ENCODE measurements at regions not wholly inside any gene's neighbourhood (a gene's known extent, or its start where the extent isn't known, plus 50 kb on each side); places are given as distances from the start of the nearest gene placed in this dataset.

DNA sequence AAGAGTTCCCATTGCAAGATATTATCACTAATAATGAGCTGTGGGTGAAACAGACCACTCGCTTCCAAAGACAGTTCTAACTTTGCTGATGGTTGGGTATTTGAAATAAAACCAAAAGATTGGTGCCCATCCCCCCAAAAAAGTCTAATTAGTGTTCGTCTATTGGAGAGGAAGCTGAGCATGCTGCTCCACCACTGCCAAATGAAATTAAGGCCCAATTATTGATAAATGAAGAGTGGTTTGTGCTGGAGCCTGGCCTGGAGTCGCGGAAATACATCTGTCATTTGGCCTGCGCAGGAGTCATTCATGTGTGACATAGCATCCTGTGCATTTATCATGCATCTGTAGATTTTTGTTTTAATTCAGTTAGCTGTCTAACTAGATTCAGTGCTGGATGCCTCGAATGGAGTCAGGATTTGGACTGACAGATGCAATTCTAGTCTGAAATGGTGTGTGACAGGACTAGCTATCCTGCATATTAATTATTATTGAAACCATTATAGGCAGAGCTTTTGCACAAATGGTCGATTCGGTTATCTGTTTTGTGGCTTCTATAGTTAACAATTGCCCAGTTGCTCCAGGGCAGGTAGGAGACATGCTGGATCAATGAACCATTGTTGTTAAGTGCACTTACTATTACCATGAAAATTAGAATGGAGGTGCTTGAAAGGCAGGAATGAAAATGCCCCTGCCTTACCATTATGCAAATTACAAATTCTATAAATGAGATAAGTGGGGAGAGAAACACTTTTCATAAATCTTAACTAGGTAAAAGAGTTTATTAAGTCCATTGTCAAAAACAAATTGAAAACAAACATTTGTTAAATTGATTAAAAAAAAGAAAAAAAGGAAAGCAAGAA is 450.4 kb upstream of the TCF4 start:
- TF ChIP-seq ZBTB8A (tag by site-specific recombination; IDR thresholded peaks at IDR 0.05) (no peak), ZNF16 (tag by site-specific recombination; IDR thresholded peaks at IDR 0.05; ENCODE audit: low read depth) (no peak), ZBTB48 (tag by site-specific recombination; IDR thresholded peaks at IDR 0.05) (no peak)
- CTCF ChIA-PET, result no interaction called here
- POLR2A ChIA-PET, result no interaction called here

GRCh38 chr18:56036741-56037140 is 448.7 kb upstream of the TCF4 start:
- no peak for TF ChIP-seq GLI2 (tag by site-specific recombination; IDR thresholded peaks at IDR 0.05; ENCODE audit: borderline replicate concordance, low read depth)
- no peak for TF ChIP-seq INSM2 (tag by site-specific recombination; IDR thresholded peaks at IDR 0.05)
- TF ChIP-seq BCL6B (tag by site-specific recombination; IDR thresholded peaks at IDR 0.05), result no peak
- no peak for TF ChIP-seq ZNF398 (tag by site-specific recombination; IDR thresholded peaks at IDR 0.05)
- TF ChIP-seq GLIS1 (tag by site-specific recombination; IDR thresholded peaks at IDR 0.05), result no peak
- TF ChIP-seq, protein P1, sequence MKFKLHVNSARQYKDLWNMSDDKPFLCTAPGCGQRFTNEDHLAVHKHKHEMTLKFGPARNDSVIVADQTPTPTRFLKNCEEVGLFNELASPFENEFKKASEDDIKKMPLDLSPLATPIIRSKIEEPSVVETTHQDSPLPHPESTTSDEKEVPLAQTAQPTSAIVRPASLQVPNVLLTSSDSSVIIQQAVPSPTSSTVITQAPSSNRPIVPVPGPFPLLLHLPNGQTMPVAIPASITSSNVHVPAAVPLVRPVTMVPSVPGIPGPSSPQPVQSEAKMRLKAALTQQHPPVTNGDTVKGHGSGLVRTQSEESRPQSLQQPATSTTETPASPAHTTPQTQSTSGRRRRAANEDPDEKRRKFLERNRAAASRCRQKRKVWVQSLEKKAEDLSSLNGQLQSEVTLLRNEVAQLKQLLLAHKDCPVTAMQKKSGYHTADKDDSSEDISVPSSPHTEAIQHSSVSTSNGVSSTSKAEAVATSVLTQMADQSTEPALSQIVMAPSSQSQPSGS (tag by site-specific recombination; IDR thresholded peaks at IDR 0.05; ENCODE audit: low read depth), result no peak
- no peak for TF ChIP-seq KLF8 (tag by site-specific recombination; IDR thresholded peaks at IDR 0.05)
- Histone ChIP-seq H3K36me3 (ENCODE audit: control insufficient read depth in 2 of 2, insufficient read depth in 1 of 2, low read length in 2 of 2) (no peaks in the 10 kb centered on the region), H3K27ac (ENCODE audit: extremely low read depth, low read depth, low read length) (no peak overlapping the region), H3K4me3 (ENCODE audit: low read depth, low read length) (no peak overlapping the region), H3K4me1 (ENCODE audit: control insufficient read depth, insufficient read depth, low read length) (no peaks in the 10 kb centered on the region), H3K9me3 (ENCODE audit: control insufficient read depth, insufficient read depth, low read depth, low read length) (no peaks in the 10 kb centered on the region)
- ChIA-PET POLR2A (no interaction called here), CTCF (no interaction called here)

More for the DNA sequence above, 450.4 kb upstream of the TCF4 start:
- Histone ChIP-seq H3K4me3 (ENCODE audit: low read depth, low read length) (no peak overlapping the region), H3K36me3 (ENCODE audit: control insufficient read depth in 2 of 2, insufficient read depth in 1 of 2, low read length in 2 of 2) (no peaks in the 10 kb centered on the region), H3K4me1 (ENCODE audit: control insufficient read depth, insufficient read depth, low read length) (no peaks in the 10 kb centered on the region), H3K27ac (ENCODE audit: extremely low read depth, low read depth, low read length) (no peak overlapping the region), H3K9me3 (ENCODE audit: control insufficient read depth, insufficient read depth, low read depth, low read length) (no peaks in the 10 kb centered on the region)

- POLR2A ChIA-PET, result no interaction called here
- Histone ChIP-seq H3K4me3 (ENCODE audit: low read depth, low read length) (no peak overlapping the region), H3K4me1 (ENCODE audit: control insufficient read depth, insufficient read depth, low read length) (no peaks in the 10 kb centered on the region), H3K36me3 (ENCODE audit: control insufficient read depth in 2 of 2, insufficient read depth in 1 of 2, low read length in 2 of 2) (no peaks in the 10 kb centered on the region), H3K9me3 (ENCODE audit: control insufficient read depth, insufficient read depth, low read depth, low read length) (no peaks in the 10 kb centered on the region), H3K27ac (ENCODE audit: extremely low read depth, low read depth, low read length) (no peak overlapping the region)
- CTCF ChIA-PET, result no interaction called here
- no peak for TF ChIP-seq GLI4 (tag by site-specific recombination; IDR thresholded peaks at IDR 0.05)
- no peak for TF ChIP-seq ZNF777 (tag by site-specific recombination; IDR thresholded peaks at IDR 0.05; ENCODE audit: borderline replicate concordance)
- TF ChIP-seq ZNF354C (tag by site-specific recombination; IDR thresholded peaks at IDR 0.05; ENCODE audit: borderline replicate concordance, low read depth), result no peak
- no peak for TF ChIP-seq ZNF239 (tag by site-specific recombination; IDR thresholded peaks at IDR 0.05)
- TF ChIP-seq ZNF585B (tag by site-specific recombination; IDR thresholded peaks at IDR 0.05), result no peak
- TF ChIP-seq HOXA7 (CRISPR knock-in tag; IDR thresholded peaks at IDR 0.05; ENCODE audit: borderline replicate concordance), result no peak
- no peak for TF ChIP-seq TCF7L2 (IDR thresholded peaks at IDR 0.05; ENCODE audit: borderline replicate concordance, low read depth, low read length)
- TF ChIP-seq KLF1 (tag by site-specific recombination; IDR thresholded peaks at IDR 0.05), result no peak
- no peak for TF ChIP-seq ZNF423 (tag by site-specific recombination; IDR thresholded peaks at IDR 0.05)
- no peak for TF ChIP-seq ZNF629 (tag by site-specific recombination; IDR thresholded peaks at IDR 0.05)
- TF ChIP-seq BCL11A (tag by site-specific recombination; IDR thresholded peaks at IDR 0.05; ENCODE audit: low read depth), result no peak
- TF ChIP-seq ZNF701 (tag by site-specific recombination; IDR thresholded peaks at IDR 0.05), result no peak
- TF ChIP-seq ZNF274 (IDR thresholded peaks at IDR 0.05; ENCODE audit: low read length), result no peak
- no peak for TF ChIP-seq ZNF274 (tag by site-specific recombination; IDR thresholded peaks at IDR 0.05; ENCODE audit: borderline replicate concordance)
- no peak for TF ChIP-seq ZNF426 (tag by site-specific recombination; IDR thresholded peaks at IDR 0.05)
- TF ChIP-seq ZNF146 (tag by site-specific recombination; IDR thresholded peaks at IDR 0.05), result no peak
- TF ChIP-seq ZFP3 (tag by site-specific recombination; IDR thresholded peaks at IDR 0.05; ENCODE audit: low read depth), result no peak
Measured at GRCh38 chr18:56035546-56035945, 447.6 kb upstream of the TCF4 start.
